B cell (primary cell): ENCODE measurements at regions not wholly inside any gene's neighbourhood (a gene's known extent, or its start where the extent isn't known, plus 50 kb on each side); places are given as distances from the start of the nearest gene placed in this dataset.

Experiments used
- ATAC-seq: fragments of 200-7000 bp; cut with Tn5 transposase; one replicate; pipeline ENCODE4 v1.10.0; 2021; ENCODE audit warnings: low read depth, mild to moderate bottlenecking, moderate number of reproducible peaks, moderate library complexity
- CTCF ChIA-PET: fragments of 350-600 bp; sonication (Branson Sonifier 250); formaldehyde crosslinking; loops from one replicate; lab custom pipeline; 2021; ENCODE audit warnings: antibody characterized with exemption, inconsistent platforms; lab: Charles Lee
- POLR2A ChIA-PET: fragments of 350-600 bp; sonication (Branson Sonifier 250); formaldehyde crosslinking; loops from one replicate; lab custom pipeline; 2021; ENCODE audit warnings: antibody characterized with exemption; lab: Charles Lee
- DNase-seq: peaks from one replicate; pipeline ENCODE4 v3.0.0; 2013
- H2AFZ ChIP-seq: 2 replicates; pipeline ENCODE4 v1.6.1; 2012; ENCODE audit warnings: mild to moderate bottlenecking, low read depth, low read length; ENCODE audit not compliant: insufficient read depth, poor library complexity, severe bottlenecking
- H3K27ac ChIP-seq, 2 donors: 1 replicate in 1 of 2; 2 replicates in 1 of 2; pipeline ENCODE4 v1.5.1; 2012 to 2013; ENCODE audit warnings: low read length in 2 of 2, mild to moderate bottlenecking in 2 of 2, moderate library complexity in 1 of 2
- H3K27me3 ChIP-seq, 4 experiments: fragments of 200-600 bp in 1 of 4; sonication (generic) in 1 of 4; replicated peaks in 1 of 4; 1 replicate in 2 of 4; 2 replicates in 2 of 4; pipeline versions ENCODE4 v1.6.1 to v1.7.0; 2013 to 2016; ENCODE audit warnings: low read length in 3 of 4, mild to moderate bottlenecking in 2 of 4, mixed read lengths in 1 of 4, moderate library complexity in 1 of 4; ENCODE audit not compliant: insufficient read depth in 4 of 4, control insufficient read depth in 3 of 4; ENCODE audit errors: control extremely low read depth in 1 of 4
- H3K36me3 ChIP-seq, 2 experiments: replicated peaks in 1 of 2; 1 replicate in 1 of 2; 2 replicates in 1 of 2; pipeline versions ENCODE4 v1.6.1 to v1.7.1; 2013; ENCODE audit warnings: low read length in 1 of 2; ENCODE audit not compliant: insufficient read depth in 2 of 2, control insufficient read depth in 1 of 2; ENCODE audit errors: control extremely low read depth in 1 of 2, extremely low read depth in 1 of 2
- H3K4me1 ChIP-seq, 2 donors: fragments of 200-600 bp in 1 of 2; sonication (generic) in 1 of 2; 1 replicate in 1 of 2; 2 replicates in 1 of 2; pipeline versions ENCODE4 v1.5.1 to v1.6.1; 2013 to 2017; ENCODE audit warnings: low read length in 2 of 2; ENCODE audit not compliant: control insufficient read depth in 2 of 2, insufficient read depth in 2 of 2
- H3K4me2 ChIP-seq: replicated peaks from 2 replicates; pipeline ENCODE3; 2012; ENCODE audit warnings: mild to moderate bottlenecking, low read depth, low read length; ENCODE audit not compliant: poor library complexity, severe bottlenecking
- H3K4me3 ChIP-seq, 5 experiments: fragments of 200-600 bp in 1 of 5; sonication (generic) in 1 of 5; 1 replicate in 3 of 5; 2 replicates in 2 of 5; pipeline versions ENCODE4 v1.5.1 to v1.7.0; 2011 to 2016; ENCODE audit warnings: low read length in 4 of 5, mild to moderate bottlenecking in 4 of 5, low read depth in 2 of 5, control low read depth in 1 of 5, moderate library complexity in 1 of 5; ENCODE audit not compliant: insufficient read depth in 1 of 5; ENCODE audit errors: control extremely low read depth in 1 of 5, extremely low read depth in 1 of 5
- H3K79me2 ChIP-seq: fragments of 200-600 bp; sonication (generic); one replicate; pipeline ENCODE4 v1.6.0; 2016; ENCODE audit warnings: low read length; ENCODE audit not compliant: control insufficient read depth, insufficient read depth
- H3K9ac ChIP-seq: fragments of 200-600 bp; sonication (generic); 2 replicates; pipeline ENCODE4 v1.6.1; 2017; ENCODE audit warnings: mild to moderate bottlenecking, low read length, moderate library complexity
- H3K9me3 ChIP-seq, 3 donors: one replicate each; pipeline versions ENCODE4 v1.6.1 to v1.7.1; 2013; ENCODE audit warnings: low read length in 2 of 3; ENCODE audit not compliant: control insufficient read depth in 2 of 3, insufficient read depth in 1 of 3; ENCODE audit errors: control extremely low read depth in 1 of 3
- H4K20me1 ChIP-seq: 2 replicates; pipeline ENCODE4 v1.6.0; 2012; ENCODE audit warnings: mild to moderate bottlenecking, low read length; ENCODE audit not compliant: insufficient read depth, control insufficient read depth, poor library complexity, severe bottlenecking
- H3K27ac Mint-ChIP-seq: one replicate; pipeline ENCODE4 v1.8.0; 2021; ENCODE audit warnings: mixed read lengths
- H3K27me3 Mint-ChIP-seq: one replicate; pipeline ENCODE4 v1.8.0; 2021; ENCODE audit warnings: mixed read lengths
- H3K4me1 Mint-ChIP-seq: one replicate; pipeline ENCODE4 v1.8.0; 2021; ENCODE audit warnings: mixed read lengths
- H3K4me3 Mint-ChIP-seq: one replicate; pipeline ENCODE4 v1.8.0; 2021; ENCODE audit warnings: mixed read lengths
- H3K9me3 Mint-ChIP-seq: one replicate; pipeline ENCODE4 v1.8.0; 2022; ENCODE audit warnings: mixed read lengths; ENCODE audit not compliant: insufficient read depth
- CTCF ChIP-seq: fragments of 200-600 bp; IDR thresholded peaks from one replicate; pipeline ENCODE4 v1.8.0; 2022; ENCODE audit warnings: antibody characterized with exemption, mild to moderate bottlenecking
- EZH2 ChIP-seq: IDR thresholded peaks from 2 replicates; pipeline ENCODE4 v1.6.1; 2012; ENCODE audit warnings: borderline replicate concordance, low read depth, mild to moderate bottlenecking, moderate library complexity, low read length; ENCODE audit not compliant: insufficient read depth, poor library complexity, severe bottlenecking
- WGBS: methylation state at CpG from one replicate; pipeline ENCODE4 v1.1.5; 2013; ENCODE audit warnings: missing lambda C conversion rate; ENCODE audit not compliant: insufficient coverage; 5-methylcytosine and 5-hydroxymethylcytosine counted together
- intact Hi-C: fragments of 100-400 bp; cut with micrococcal nuclease; formaldehyde crosslinking; loops from one replicate; pipeline ENCODE4 v1.10.0; 2022

GRCh38 chr1:208302699-208303238 lies 58.6 kb upstream of the PLXNA2 start:
- Mint-ChIP-seq H3K27ac (no peak overlapping the region), H3K4me1 (no peaks in the 10 kb centered on the region), H3K27me3 (peaks cover 22% of the 10 kb centered on the region), H3K9me3 (no peaks in the 10 kb centered on the region), H3K4me3 (no peak overlapping the region)
- intact Hi-C loops = no loop called here
- Histone ChIP-seq H3K9ac (no peak overlapping the region), H3K4me3 (no peak overlapping the region), H3K4me2 (no peak overlapping the region), H4K20me1 (no peaks in the 10 kb centered on the region), H3K9me3 (no peaks in the 10 kb centered on the region), H3K79me2 (no peaks in the 10 kb centered on the region), H3K27me3 (peaks cover 0 to 3% (median 1%) of the 10 kb centered on the region in 4 experiments), H3K27ac (no peak overlapping the region), H3K4me1 (no peaks in the 10 kb centered on the region), H2AFZ (no peak overlapping the region), H3K36me3 (no peaks in the 10 kb centered on the region)
- 97% methylated on average over 4 of the region's 4 CpGs for WGBS
- POLR2A ChIA-PET = no interaction called here
- TF ChIP-seq EZH2 (no peak), CTCF (no peak)
- DNase-seq = no peak
- no peak for ATAC-seq
- CTCF ChIA-PET = no interaction called here

- H3K4me1 Mint-ChIP-seq = no peaks in the 10 kb centered on the region
- H3K36me3 ChIP-seq = no peaks in the 10 kb centered on the region
- no peak for ATAC-seq
- intact Hi-C loops = no loop called here
- no peak overlapping the region for H3K4me3 ChIP-seq
- no peak overlapping the region for H3K27ac Mint-ChIP-seq
- H3K79me2 ChIP-seq = no peaks in the 10 kb centered on the region
- peaks cover 0 to 3% (median 1%) of the 10 kb centered on the region in 4 experiments for H3K27me3 ChIP-seq
- H3K4me1 ChIP-seq = no peaks in the 10 kb centered on the region
- H3K27me3 Mint-ChIP-seq = peaks cover 17% of the 10 kb centered on the region
- no peak overlapping the region for H3K4me3 Mint-ChIP-seq
- CTCF ChIA-PET = no interaction called here
- H3K9me3 Mint-ChIP-seq = no peaks in the 10 kb centered on the region
- no peak for DNase-seq
- no peaks in the 10 kb centered on the region for H4K20me1 ChIP-seq
- H2AFZ ChIP-seq = no peak overlapping the region
- H3K9me3 ChIP-seq = no peaks in the 10 kb centered on the region
- H3K9ac ChIP-seq = no peak overlapping the region
- no peak overlapping the region for H3K27ac ChIP-seq
- no peak overlapping the region for H3K4me2 ChIP-seq
- 86% methylated on average over 4 of the region's 8 CpGs for WGBS
- POLR2A ChIA-PET = no interaction called here
- TF ChIP-seq CTCF (no peak), EZH2 (no peak)
Observed at GRCh38 chr1:208303743-208304712, 59.8 kb upstream of the PLXNA2 start.
